GM18505 (cell line): ENCODE measurements at regions not wholly inside any gene's neighbourhood (a gene's known extent, or its start where the extent isn't known, plus 50 kb on each side); places are given as distances from the start of the nearest gene placed in this dataset.
A peak's percentile ranks its signal among the peaks of the same experiment; 100 is the strongest.
"Not testable (repeated sequence)": the region's sequence is repeated elsewhere in the genome, so short reads cannot be mapped to it uniquely, and the experiment has no call there.

ENCODE experiments used
- ATAC-seq: cut with Tn5 transposase; IDR thresholded peaks from one replicate; pipeline ENCODE4 v1.9.1; 2021; ENCODE audit not compliant: unreplicated experiment
- POLR2A ChIP-seq: IDR thresholded peaks from 4 replicates; pipeline ENCODE4 v1.6.1; 2011; ENCODE audit warnings: borderline replicate concordance; ENCODE audit not compliant: insufficient read depth, insufficient read length; ENCODE audit errors: extremely low read depth

GRCh38 chr5:162762119-162762518, 675.3 kb upstream of the CCNG1 start:
- no peak for ATAC-seq
- no peak for TF ChIP-seq POLR2A

GRCh38 chr5:162769019-162769418, 668.4 kb upstream of the CCNG1 start:
- no peak for ATAC-seq
- no peak for TF ChIP-seq POLR2A

GRCh38 chr5:162785673-162786072, 651.7 kb upstream of the CCNG1 start:
- TF ChIP-seq POLR2A = no peak
- no peak for ATAC-seq

- TF ChIP-seq POLR2A = no peak
- no peak for ATAC-seq
Observed at GRCh38 chr5:162786234-162786633, 651.2 kb upstream of the CCNG1 start.

GRCh38 chr5:162796507-162796906, 640.9 kb upstream of the CCNG1 start:
- TF ChIP-seq POLR2A = no peak
- ATAC-seq = no peak

GRCh38 chr5:162800301-162800700, 637.1 kb upstream of the CCNG1 start:
- TF ChIP-seq POLR2A = no peak
- ATAC-seq = no peak

- no peak for ATAC-seq
- TF ChIP-seq POLR2A = no peak
Observed at GRCh38 chr5:162801235-162801634, 636.2 kb upstream of the CCNG1 start.

GRCh38 chr5:162806195-162806594, 631.2 kb upstream of the CCNG1 start:
- no peak for TF ChIP-seq POLR2A
- ATAC-seq = no peak

- no peak for ATAC-seq
- TF ChIP-seq POLR2A = no peak
Observed at GRCh38 chr5:162811071-162811470, 626.3 kb upstream of the CCNG1 start.

GRCh38 chr5:162816816-162817215, 620.6 kb upstream of the CCNG1 start:
- no peak for TF ChIP-seq POLR2A
- ATAC-seq = no peak

GRCh38 chr5:162817364-162817763, 620.0 kb upstream of the CCNG1 start:
- ATAC-seq = no peak
- no peak for TF ChIP-seq POLR2A

GRCh38 chr5:162821664-162822063, 615.7 kb upstream of the CCNG1 start:
- not testable (repeated sequence) for ATAC-seq

- peak; percentile 79 for ATAC-seq
- TF ChIP-seq POLR2A = no peak
Observed at GRCh38 chr5:162824360-162824759, 613.0 kb upstream of the CCNG1 start.

- no peak for TF ChIP-seq POLR2A
- no peak for ATAC-seq
Observed at GRCh38 chr5:162837155-162837554, 600.2 kb upstream of the CCNG1 start.

GRCh38 chr5:162842727-162843126, 594.7 kb upstream of the CCNG1 start:
- ATAC-seq = no peak
- TF ChIP-seq POLR2A = no peak

- no peak for TF ChIP-seq POLR2A
- no peak for ATAC-seq
Observed at GRCh38 chr5:162852134-162852533, 585.3 kb upstream of the CCNG1 start.

GRCh38 chr5:162858770-162859169, 578.6 kb upstream of the CCNG1 start:
- no peak for TF ChIP-seq POLR2A

GRCh38 chr5:162870966-162871365, 566.4 kb upstream of the CCNG1 start:
- ATAC-seq = no peak
- no peak for TF ChIP-seq POLR2A

More at GRCh38 chr5:162858770-162859169, 578.6 kb upstream of the CCNG1 start:
- no peak for ATAC-seq
